Prostate gland (tissue), 2 donors: ENCODE measurements at regions not wholly inside any gene's neighbourhood (a gene's known extent, or its start where the extent isn't known, plus 50 kb on each side); places are given as distances from the start of the nearest gene placed in this dataset.

Source experiments
- POLR2A ChIP-seq: fragments of 450-650 bp; IDR thresholded peaks from one replicate; pipeline ENCODE4 v1.6.1; 2016; ENCODE audit warnings: antibody characterized with exemption, mild to moderate bottlenecking
- TF ChIP-seq, protein P1 (sequence below), 4 experiments: fragments of 200-600 bp in 2 of 4; fragments of 450-650 bp in 2 of 4; sonication (generic) in 2 of 4; IDR thresholded peaks; 1 replicate in 3 of 4; 2 replicates in 1 of 4; pipeline ENCODE4 v1.5.1; 2016 to 2019; ENCODE audit warnings: antibody characterized with exemption in 4 of 4, mild to moderate bottlenecking in 2 of 4, moderate library complexity in 2 of 4

GRCh38 chr2:198788676-198789075 lies 669.1 kb downstream of the SATB2 start:
- TF ChIP-seq, protein P1, sequence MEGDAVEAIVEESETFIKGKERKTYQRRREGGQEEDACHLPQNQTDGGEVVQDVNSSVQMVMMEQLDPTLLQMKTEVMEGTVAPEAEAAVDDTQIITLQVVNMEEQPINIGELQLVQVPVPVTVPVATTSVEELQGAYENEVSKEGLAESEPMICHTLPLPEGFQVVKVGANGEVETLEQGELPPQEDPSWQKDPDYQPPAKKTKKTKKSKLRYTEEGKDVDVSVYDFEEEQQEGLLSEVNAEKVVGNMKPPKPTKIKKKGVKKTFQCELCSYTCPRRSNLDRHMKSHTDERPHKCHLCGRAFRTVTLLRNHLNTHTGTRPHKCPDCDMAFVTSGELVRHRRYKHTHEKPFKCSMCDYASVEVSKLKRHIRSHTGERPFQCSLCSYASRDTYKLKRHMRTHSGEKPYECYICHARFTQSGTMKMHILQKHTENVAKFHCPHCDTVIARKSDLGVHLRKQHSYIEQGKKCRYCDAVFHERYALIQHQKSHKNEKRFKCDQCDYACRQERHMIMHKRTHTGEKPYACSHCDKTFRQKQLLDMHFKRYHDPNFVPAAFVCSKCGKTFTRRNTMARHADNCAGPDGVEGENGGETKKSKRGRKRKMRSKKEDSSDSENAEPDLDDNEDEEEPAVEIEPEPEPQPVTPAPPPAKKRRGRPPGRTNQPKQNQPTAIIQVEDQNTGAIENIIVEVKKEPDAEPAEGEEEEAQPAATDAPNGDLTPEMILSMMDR (IDR thresholded peaks at IDR 0.05), result no peak
- TF ChIP-seq POLR2A, result no peak
